CD14-positive monocyte (primary cell): ENCODE measurements at regions not wholly inside any gene's neighbourhood (a gene's known extent, or its start where the extent isn't known, plus 50 kb on each side); places are given as distances from the start of the nearest gene placed in this dataset.

ENCODE experiments used
- DNase-seq, 3 donors: peaks; one replicate each; pipeline ENCODE4 v3.0.0-alpha.2; 2011 to 2022
- H2AFZ ChIP-seq: 2 replicates; pipeline ENCODE4 v1.6.0; 2012; ENCODE audit warnings: mild to moderate bottlenecking, low read depth, low read length, inconsistent platforms; ENCODE audit not compliant: insufficient read depth, poor library complexity, severe bottlenecking
- H3K27ac ChIP-seq, 2 donors: 1 replicate in 1 of 2; 2 replicates in 1 of 2; pipeline ENCODE4 v1.5.1; 2012 to 2013; ENCODE audit warnings: low read length in 2 of 2, control low read depth in 1 of 2, inconsistent platforms in 1 of 2, low read depth in 1 of 2, mild to moderate bottlenecking in 1 of 2
- H3K27me3 ChIP-seq, 2 donors: one replicate each; pipeline versions ENCODE4 v1.6.0 to v1.6.1; 2011 to 2013; ENCODE audit warnings: low read length in 2 of 2; ENCODE audit not compliant: control insufficient read depth in 2 of 2, insufficient read depth in 2 of 2
- H3K36me3 ChIP-seq, 2 donors: replicated peaks in 1 of 2; 1 replicate in 1 of 2; 2 replicates in 1 of 2; pipeline versions ENCODE4 v1.5.1 to v1.6.1; 2012 to 2013; ENCODE audit warnings: low read length in 2 of 2, control low read depth in 1 of 2, inconsistent platforms in 1 of 2, mild to moderate bottlenecking in 1 of 2; ENCODE audit not compliant: insufficient read depth in 2 of 2, control insufficient read depth in 1 of 2
- H3K4me1 ChIP-seq, 2 donors: 1 replicate in 1 of 2; 2 replicates in 1 of 2; pipeline versions ENCODE4 v1.5.1 to v1.6.1; 2012 to 2013; ENCODE audit warnings: low read length in 2 of 2, control low read depth in 1 of 2, inconsistent platforms in 1 of 2, mild to moderate bottlenecking in 1 of 2, moderate library complexity in 1 of 2; ENCODE audit not compliant: insufficient read depth in 2 of 2, control insufficient read depth in 1 of 2
- H3K4me2 ChIP-seq: replicated peaks from 2 replicates; pipeline ENCODE3; 2012; ENCODE audit warnings: low read length, moderate library complexity, mild to moderate bottlenecking; ENCODE audit not compliant: poor library complexity, severe bottlenecking; ENCODE audit errors: extremely low read depth
- H3K4me3 ChIP-seq, 3 experiments: fragments of 200-600 bp in 1 of 3; sonication (generic) in 1 of 3; replicated peaks in 1 of 3; 1 replicate in 2 of 3; 2 replicates in 1 of 3; pipeline ENCODE4 v1.5.1; 2011 to 2013; ENCODE audit warnings: low read length in 3 of 3, mild to moderate bottlenecking in 3 of 3, control low read depth in 2 of 3, low read depth in 2 of 3, inconsistent platforms in 1 of 3, moderate library complexity in 1 of 3
- H3K79me2 ChIP-seq: 2 replicates; pipeline ENCODE4 v1.6.0; 2012; ENCODE audit warnings: mild to moderate bottlenecking, control low read depth, inconsistent platforms, low read length, moderate library complexity; ENCODE audit not compliant: insufficient read depth
- H3K9ac ChIP-seq: 2 replicates; pipeline ENCODE4 v1.6.0; 2017; ENCODE audit warnings: low read length, mild to moderate bottlenecking; ENCODE audit not compliant: insufficient read depth, poor library complexity, severe bottlenecking
- H3K9me3 ChIP-seq, 2 donors: replicated peaks in 1 of 2; 1 replicate in 1 of 2; 2 replicates in 1 of 2; pipeline versions ENCODE4 v1.5.1 to v1.6.1; 2012 to 2013; ENCODE audit warnings: low read length in 2 of 2, control low read depth in 1 of 2; ENCODE audit not compliant: control insufficient read depth in 1 of 2, insufficient read depth in 1 of 2
- H4K20me1 ChIP-seq: 2 replicates; pipeline ENCODE4 v1.6.0; 2012; ENCODE audit warnings: mild to moderate bottlenecking, low read length, control low read depth, moderate library complexity; ENCODE audit not compliant: insufficient read depth
- H3K27ac Mint-ChIP-seq, 7 donors: one replicate each; pipeline ENCODE4 v1.8.0; 2020; ENCODE audit warnings: mild to moderate bottlenecking in 7 of 7, mixed read lengths in 7 of 7, moderate library complexity in 6 of 7, inconsistent platforms in 2 of 7
- H3K27me3 Mint-ChIP-seq, 3 donors: one replicate each; pipeline ENCODE4 v1.8.0; 2021 to 2022; ENCODE audit warnings: low read depth in 3 of 3, mild to moderate bottlenecking in 3 of 3, mixed read lengths in 3 of 3, moderate library complexity in 3 of 3, inconsistent platforms in 1 of 3
- H3K36me3 Mint-ChIP-seq, 2 donors: one replicate each; pipeline ENCODE4 v1.8.0; 2020; ENCODE audit warnings: mixed read lengths in 2 of 2, inconsistent platforms in 1 of 2, mild to moderate bottlenecking in 1 of 2
- H3K4me1 Mint-ChIP-seq: one replicate; pipeline ENCODE4 v1.8.0; 2020; ENCODE audit warnings: mild to moderate bottlenecking, mixed read lengths
- H3K4me3 Mint-ChIP-seq, 2 donors: one replicate each; pipeline ENCODE4 v1.8.0; 2020; ENCODE audit warnings: mild to moderate bottlenecking in 2 of 2, mixed read lengths in 2 of 2, moderate library complexity in 1 of 2
- H3K9me3 Mint-ChIP-seq, 7 donors: one replicate each; pipeline ENCODE4 v1.8.0; 2020 to 2022; ENCODE audit warnings: mixed read lengths in 7 of 7, mild to moderate bottlenecking in 6 of 7, moderate library complexity in 6 of 7, inconsistent platforms in 2 of 7
- whole genome bisulfite sequencing: methylation state at CpG from one replicate; pipeline ENCODE4 v1.1.5; 2013; ENCODE audit warnings: missing lambda C conversion rate; ENCODE audit not compliant: insufficient coverage; 5-methylcytosine and 5-hydroxymethylcytosine counted together
- intact Hi-C, 2 donors: fragments of 100-400 bp; cut with micrococcal nuclease; formaldehyde crosslinking; loops; one replicate each; pipeline versions ENCODE4 v1.15.0 to v1.15.1; 2023
- TF ChIP-seq, protein P1 (sequence below): fragments of 200-600 bp; IDR thresholded peaks from one replicate; pipeline ENCODE4 v1.8.0; 2022; ENCODE audit warnings: antibody characterized with exemption, mild to moderate bottlenecking

- Histone ChIP-seq H3K27ac (no peak overlapping the region), H4K20me1 (no peaks in the 10 kb centered on the region), H3K4me1 (peaks cover 43 to 52% of the 10 kb centered on the region in 2 donors), H3K27me3 (peaks cover 0 to 1% of the 10 kb centered on the region in 2 donors), H3K4me2 (no peak overlapping the region), H3K9ac (no peak overlapping the region), H3K79me2 (no peaks in the 10 kb centered on the region), H2AFZ (no peak overlapping the region), H3K4me3 (no peak overlapping the region), H3K36me3 (no peaks in the 10 kb centered on the region), H3K9me3 (no peaks in the 10 kb centered on the region)
- DNase-seq = peak in 2 of 3 donors; percentile 33 to 54
- TF ChIP-seq, protein P1, sequence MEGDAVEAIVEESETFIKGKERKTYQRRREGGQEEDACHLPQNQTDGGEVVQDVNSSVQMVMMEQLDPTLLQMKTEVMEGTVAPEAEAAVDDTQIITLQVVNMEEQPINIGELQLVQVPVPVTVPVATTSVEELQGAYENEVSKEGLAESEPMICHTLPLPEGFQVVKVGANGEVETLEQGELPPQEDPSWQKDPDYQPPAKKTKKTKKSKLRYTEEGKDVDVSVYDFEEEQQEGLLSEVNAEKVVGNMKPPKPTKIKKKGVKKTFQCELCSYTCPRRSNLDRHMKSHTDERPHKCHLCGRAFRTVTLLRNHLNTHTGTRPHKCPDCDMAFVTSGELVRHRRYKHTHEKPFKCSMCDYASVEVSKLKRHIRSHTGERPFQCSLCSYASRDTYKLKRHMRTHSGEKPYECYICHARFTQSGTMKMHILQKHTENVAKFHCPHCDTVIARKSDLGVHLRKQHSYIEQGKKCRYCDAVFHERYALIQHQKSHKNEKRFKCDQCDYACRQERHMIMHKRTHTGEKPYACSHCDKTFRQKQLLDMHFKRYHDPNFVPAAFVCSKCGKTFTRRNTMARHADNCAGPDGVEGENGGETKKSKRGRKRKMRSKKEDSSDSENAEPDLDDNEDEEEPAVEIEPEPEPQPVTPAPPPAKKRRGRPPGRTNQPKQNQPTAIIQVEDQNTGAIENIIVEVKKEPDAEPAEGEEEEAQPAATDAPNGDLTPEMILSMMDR = no peak
- H3K27me3 Mint-ChIP-seq = peaks cover 9 to 19% (median 18%) of the 10 kb centered on the region in 3 donors
- H3K27ac Mint-ChIP-seq = peak overlapping the region in 5 of 7 donors; percentile 48 to 88 (median 72)
- H3K9me3 Mint-ChIP-seq = peaks cover 0 to 4% (median 2%) of the 10 kb centered on the region in 7 donors
- WGBS = 83% methylated on average over 1 of the region's 7 CpGs
- H3K4me1 Mint-ChIP-seq = peaks cover 76% of the 10 kb centered on the region
- intact Hi-C loops = loop anchor here in 1 of 2 donors (5.0 to 10.0 kb wide), 3 partner anchors 62 to 324 kb away; partner anchors contain the start of gene SNX9
- H3K4me3 Mint-ChIP-seq = no peak overlapping the region
- H3K36me3 Mint-ChIP-seq = peaks cover 2 to 10% of the 10 kb centered on the region in 2 donors
These were observed 62.3 kb upstream of the SNX9 start for GRCh38 chr6:157760589-157761330.

- intact Hi-C loops = loop anchor here in 1 of 2 donors (5.0 to 10.0 kb wide), 3 partner anchors 61 to 323 kb away; partner anchors contain the start of gene SNX9
- peaks cover 74% of the 10 kb centered on the region for H3K4me1 Mint-ChIP-seq
- Histone ChIP-seq H3K9me3 (no peaks in the 10 kb centered on the region), H3K4me1 (peaks cover 43 to 54% of the 10 kb centered on the region in 2 donors), H3K27me3 (no peaks in the 10 kb centered on the region), H3K4me3 (no peak overlapping the region), H3K9ac (no peak overlapping the region), H3K4me2 (no peak overlapping the region), H2AFZ (no peak overlapping the region), H3K79me2 (no peaks in the 10 kb centered on the region), H3K36me3 (no peaks in the 10 kb centered on the region), H3K27ac (no peak overlapping the region), H4K20me1 (no peaks in the 10 kb centered on the region)
- H3K27ac Mint-ChIP-seq = peak overlapping the region in 5 of 7 donors; percentile 48 to 88 (median 65)
- 85% methylated on average over 10 of the region's 12 CpGs for WGBS
- TF ChIP-seq, protein P1 = no peak
- peaks cover 0 to 4% (median 0%) of the 10 kb centered on the region in 7 donors for H3K9me3 Mint-ChIP-seq
- H3K27me3 Mint-ChIP-seq = peaks cover 5 to 17% (median 11%) of the 10 kb centered on the region in 3 donors
- H3K36me3 Mint-ChIP-seq = peaks cover 2 to 10% of the 10 kb centered on the region in 2 donors
- H3K4me3 Mint-ChIP-seq = no peak overlapping the region
- DNase-seq = peak in 2 of 3 donors; percentile 9 to 40
These were observed 61.6 kb upstream of the SNX9 start for GRCh38 chr6:157761331-157761921.
